ENCODE measurements at regions not wholly inside any gene's neighbourhood (a gene's known extent, or its start where the extent isn't known, plus 50 kb on each side); places are given as distances from the start of the nearest gene placed in this dataset.

DNA sequence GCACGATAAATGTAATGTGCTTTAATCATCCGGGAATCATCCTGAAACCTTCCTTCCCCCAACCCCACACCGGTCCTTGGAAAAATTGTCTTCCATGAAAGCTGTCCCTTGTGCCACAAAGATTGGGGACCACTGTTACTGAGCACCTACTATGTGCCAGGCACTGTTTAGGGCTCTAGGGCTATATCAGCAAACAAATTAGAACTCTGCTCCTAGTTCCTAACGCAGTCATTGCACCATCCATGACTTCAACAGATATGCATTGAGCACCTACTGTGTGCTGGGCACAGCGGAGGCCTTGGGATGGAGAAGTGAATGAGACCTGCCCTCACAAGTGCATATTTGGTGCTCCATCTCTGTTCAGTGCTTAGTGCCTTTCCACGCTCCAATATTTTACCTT, 50.3 kb upstream of the BLCAP start:
- DNase-seq (no peak), ATAC-seq (no peak)
- H3K4me3 ChIP-seq: no peak overlapping the region
- no peaks in the 10 kb centered on the region for H3K4me1 ChIP-seq (ENCODE audit: low read depth)
- TF ChIP-seq, protein P1, sequence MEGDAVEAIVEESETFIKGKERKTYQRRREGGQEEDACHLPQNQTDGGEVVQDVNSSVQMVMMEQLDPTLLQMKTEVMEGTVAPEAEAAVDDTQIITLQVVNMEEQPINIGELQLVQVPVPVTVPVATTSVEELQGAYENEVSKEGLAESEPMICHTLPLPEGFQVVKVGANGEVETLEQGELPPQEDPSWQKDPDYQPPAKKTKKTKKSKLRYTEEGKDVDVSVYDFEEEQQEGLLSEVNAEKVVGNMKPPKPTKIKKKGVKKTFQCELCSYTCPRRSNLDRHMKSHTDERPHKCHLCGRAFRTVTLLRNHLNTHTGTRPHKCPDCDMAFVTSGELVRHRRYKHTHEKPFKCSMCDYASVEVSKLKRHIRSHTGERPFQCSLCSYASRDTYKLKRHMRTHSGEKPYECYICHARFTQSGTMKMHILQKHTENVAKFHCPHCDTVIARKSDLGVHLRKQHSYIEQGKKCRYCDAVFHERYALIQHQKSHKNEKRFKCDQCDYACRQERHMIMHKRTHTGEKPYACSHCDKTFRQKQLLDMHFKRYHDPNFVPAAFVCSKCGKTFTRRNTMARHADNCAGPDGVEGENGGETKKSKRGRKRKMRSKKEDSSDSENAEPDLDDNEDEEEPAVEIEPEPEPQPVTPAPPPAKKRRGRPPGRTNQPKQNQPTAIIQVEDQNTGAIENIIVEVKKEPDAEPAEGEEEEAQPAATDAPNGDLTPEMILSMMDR (IDR thresholded peaks at IDR 0.05): no peak
- no peaks in the 10 kb centered on the region for H3K9me3 ChIP-seq
- no peaks in the 10 kb centered on the region for H3K36me3 ChIP-seq (ENCODE audit: low read depth)
- intact Hi-C loops (cut with DNase I, micrococcal nuclease): no loop called here

All from mucosa of descending colon (tissue), 3 donors.